ENCODE measurements at regions not wholly inside any gene's neighbourhood (a gene's known extent, or its start where the extent isn't known, plus 50 kb on each side); places are given as distances from the start of the nearest gene placed in this dataset.

DNA sequence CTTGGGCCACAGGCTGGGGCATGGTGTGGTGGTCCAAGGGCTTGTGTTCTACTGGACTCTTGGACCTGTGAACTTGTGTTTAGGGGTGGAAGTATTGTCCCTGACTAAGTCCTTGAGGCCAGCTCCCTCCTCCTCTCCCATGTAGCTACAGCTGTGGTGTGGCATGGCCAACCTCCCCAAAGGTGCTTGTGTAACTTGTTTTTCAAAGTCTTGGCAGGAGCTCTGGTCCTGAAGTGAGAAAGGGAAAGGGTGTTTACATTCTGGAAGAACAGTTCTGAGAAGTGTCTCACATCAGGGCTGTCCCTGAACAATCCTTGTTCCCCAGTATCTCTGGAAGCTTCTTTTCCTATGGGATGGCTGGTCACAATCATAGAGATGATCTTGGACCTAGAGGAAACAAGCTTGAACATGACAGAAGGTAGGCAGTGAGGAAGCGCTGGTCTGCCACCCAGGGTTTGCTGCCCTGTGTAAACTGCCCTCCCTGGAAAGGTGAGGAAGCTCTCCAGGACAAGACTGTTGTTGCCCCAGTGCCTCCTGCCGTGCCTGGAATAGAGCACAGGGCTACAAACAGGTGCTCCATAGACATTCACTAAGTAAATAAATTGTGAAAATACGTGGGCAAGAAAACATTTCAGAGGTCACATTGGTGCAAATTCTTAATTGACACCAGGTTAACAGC is 64.6 kb upstream of the KLF9 start:
- H3K4me3 ChIP-seq = no peak overlapping the region
- H3K27me3 ChIP-seq (replicated peaks) = no peaks in the 10 kb centered on the region
- peaks cover 39% of the 10 kb centered on the region for H3K4me1 ChIP-seq (replicated peaks)
- no peaks in the 10 kb centered on the region for H3K36me3 ChIP-seq
- no peak overlapping the region for H3K27ac ChIP-seq
- no peak for DNase-seq (ENCODE audit: low read depth in 1 of 2, low spot score in 2 of 2)
- no peaks in the 10 kb centered on the region for H3K9me3 ChIP-seq (replicated peaks)

DNA sequence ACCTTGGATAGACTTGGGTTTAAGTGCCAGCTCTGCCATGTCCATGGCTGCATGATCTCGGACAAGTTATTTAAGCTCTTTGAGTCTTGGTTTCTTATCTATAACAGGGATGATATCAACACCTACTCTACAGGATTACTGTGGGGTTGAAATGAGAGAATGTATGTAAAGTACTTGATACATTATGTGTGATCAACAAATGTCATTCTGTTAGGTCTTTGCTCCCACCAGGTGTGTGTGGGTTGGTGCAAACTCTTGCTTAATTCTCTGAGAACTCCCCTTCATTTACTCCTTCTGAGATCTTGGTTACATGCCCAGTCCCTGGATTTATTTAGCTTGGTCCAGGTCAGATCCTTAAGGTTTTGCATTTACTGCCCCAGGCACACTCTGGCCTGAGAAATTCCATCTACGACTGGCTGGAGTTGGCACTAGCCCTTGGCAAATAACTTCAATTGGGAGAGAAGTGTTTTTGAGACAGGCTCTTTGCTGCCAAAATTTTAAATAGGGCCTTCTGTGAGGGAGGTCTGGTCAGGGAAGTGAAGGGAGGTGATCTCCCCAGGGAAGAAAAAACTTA is 63.5 kb upstream of the KLF9 start:
- Histone ChIP-seq H3K4me3 (no peak overlapping the region), H3K27me3 (replicated peaks) (no peaks in the 10 kb centered on the region), H3K9me3 (replicated peaks) (no peaks in the 10 kb centered on the region), H3K36me3 (no peaks in the 10 kb centered on the region), H3K4me1 (replicated peaks) (peaks cover 39% of the 10 kb centered on the region), H3K27ac (no peak overlapping the region)
- DNase-seq (ENCODE audit: low read depth in 1 of 2, low spot score in 2 of 2) = no peak

DNA sequence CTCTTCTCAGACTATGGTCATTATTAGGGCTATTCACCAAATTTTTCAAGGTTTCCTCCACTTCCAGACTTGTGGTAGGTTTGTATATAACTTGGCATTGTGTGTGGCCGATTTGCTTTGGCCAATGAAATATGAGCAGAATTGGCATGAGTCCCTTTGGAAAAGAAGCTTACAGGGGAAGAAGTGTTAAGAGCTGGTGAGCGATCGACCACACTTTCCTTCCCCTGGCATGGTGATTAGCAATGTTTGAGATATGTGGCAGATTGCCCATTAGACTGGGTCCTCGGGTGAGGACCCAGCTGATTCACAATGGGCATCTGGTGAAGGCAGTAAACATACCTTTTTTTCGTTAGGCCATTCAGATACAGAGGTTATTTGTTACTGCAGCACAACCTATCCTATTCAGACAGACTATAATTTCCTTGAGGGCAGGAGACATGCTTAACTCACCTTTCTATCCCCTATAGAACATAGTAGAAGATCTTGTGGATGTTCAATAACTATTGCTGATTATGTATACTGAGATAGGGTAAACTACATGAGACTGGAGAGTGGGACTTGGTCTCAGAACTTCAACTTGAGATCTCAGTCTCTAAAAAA is 62.8 kb upstream of the KLF9 start:
- Histone ChIP-seq H3K27me3 (replicated peaks) (no peaks in the 10 kb centered on the region), H3K9me3 (replicated peaks) (no peaks in the 10 kb centered on the region), H3K4me1 (replicated peaks) (peaks cover 39% of the 10 kb centered on the region), H3K27ac (no peak overlapping the region), H3K36me3 (no peaks in the 10 kb centered on the region), H3K4me3 (no peak overlapping the region)
- DNase-seq (ENCODE audit: low read depth in 1 of 2, low spot score in 2 of 2) = peak in 1 of 2 experiments; percentile 65

DNA sequence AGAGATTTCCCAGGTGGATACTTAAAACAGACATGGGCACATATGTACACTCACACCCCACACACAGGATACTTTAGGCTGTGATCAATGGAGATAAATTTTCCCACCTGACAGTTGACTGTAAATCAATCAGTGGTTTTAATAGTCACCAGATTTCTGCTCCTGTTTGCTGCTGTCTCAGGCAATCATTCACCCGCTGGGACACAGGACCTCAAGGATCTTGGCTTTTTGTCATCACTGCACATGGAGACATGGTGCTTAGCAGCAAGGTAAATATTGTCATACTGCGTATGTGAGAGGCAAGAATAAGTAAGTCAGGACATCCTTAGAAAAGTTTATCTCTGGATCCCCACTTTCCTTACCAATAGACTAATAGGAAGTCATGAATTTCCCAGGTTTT is 60.8 kb upstream of the KLF9 start:
- no peaks in the 10 kb centered on the region for H3K36me3 ChIP-seq
- no peak for DNase-seq (ENCODE audit: low read depth in 1 of 2, low spot score in 2 of 2)

DNA sequence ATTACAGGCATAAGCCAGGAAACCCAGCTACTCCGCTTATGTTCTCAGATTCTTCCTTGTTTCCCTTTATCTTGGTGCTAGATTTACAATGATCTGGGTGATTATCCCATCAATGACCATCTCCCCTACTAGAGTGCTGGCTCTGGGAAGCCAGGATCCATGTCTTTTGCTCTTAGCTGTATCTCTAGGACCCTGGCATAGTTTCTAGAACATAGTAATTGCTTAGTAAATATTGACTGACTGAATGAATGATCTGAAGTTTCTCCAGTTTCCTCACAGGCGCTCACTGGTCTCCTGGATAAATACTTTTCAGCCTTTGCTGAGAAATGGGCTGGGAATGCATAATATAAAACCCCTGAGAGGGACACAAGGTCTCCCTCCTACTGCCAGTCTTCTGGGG is 60.0 kb upstream of the KLF9 start:
- no peaks in the 10 kb centered on the region for H3K27me3 ChIP-seq (replicated peaks)
- H3K9me3 ChIP-seq (replicated peaks) = no peaks in the 10 kb centered on the region
- DNase-seq (ENCODE audit: low read depth in 1 of 2, low spot score in 2 of 2) = no peak
- H3K36me3 ChIP-seq = no peaks in the 10 kb centered on the region
- peaks cover 19% of the 10 kb centered on the region for H3K4me1 ChIP-seq (replicated peaks)
- no peak overlapping the region for H3K27ac ChIP-seq
- H3K4me3 ChIP-seq = no peak overlapping the region

More for the DNA sequence above, 60.8 kb upstream of the KLF9 start:
- Histone ChIP-seq H3K9me3 (replicated peaks) (no peaks in the 10 kb centered on the region), H3K4me3 (no peak overlapping the region), H3K4me1 (replicated peaks) (peaks cover 27% of the 10 kb centered on the region), H3K27me3 (replicated peaks) (no peaks in the 10 kb centered on the region), H3K27ac (no peak overlapping the region)

DNA sequence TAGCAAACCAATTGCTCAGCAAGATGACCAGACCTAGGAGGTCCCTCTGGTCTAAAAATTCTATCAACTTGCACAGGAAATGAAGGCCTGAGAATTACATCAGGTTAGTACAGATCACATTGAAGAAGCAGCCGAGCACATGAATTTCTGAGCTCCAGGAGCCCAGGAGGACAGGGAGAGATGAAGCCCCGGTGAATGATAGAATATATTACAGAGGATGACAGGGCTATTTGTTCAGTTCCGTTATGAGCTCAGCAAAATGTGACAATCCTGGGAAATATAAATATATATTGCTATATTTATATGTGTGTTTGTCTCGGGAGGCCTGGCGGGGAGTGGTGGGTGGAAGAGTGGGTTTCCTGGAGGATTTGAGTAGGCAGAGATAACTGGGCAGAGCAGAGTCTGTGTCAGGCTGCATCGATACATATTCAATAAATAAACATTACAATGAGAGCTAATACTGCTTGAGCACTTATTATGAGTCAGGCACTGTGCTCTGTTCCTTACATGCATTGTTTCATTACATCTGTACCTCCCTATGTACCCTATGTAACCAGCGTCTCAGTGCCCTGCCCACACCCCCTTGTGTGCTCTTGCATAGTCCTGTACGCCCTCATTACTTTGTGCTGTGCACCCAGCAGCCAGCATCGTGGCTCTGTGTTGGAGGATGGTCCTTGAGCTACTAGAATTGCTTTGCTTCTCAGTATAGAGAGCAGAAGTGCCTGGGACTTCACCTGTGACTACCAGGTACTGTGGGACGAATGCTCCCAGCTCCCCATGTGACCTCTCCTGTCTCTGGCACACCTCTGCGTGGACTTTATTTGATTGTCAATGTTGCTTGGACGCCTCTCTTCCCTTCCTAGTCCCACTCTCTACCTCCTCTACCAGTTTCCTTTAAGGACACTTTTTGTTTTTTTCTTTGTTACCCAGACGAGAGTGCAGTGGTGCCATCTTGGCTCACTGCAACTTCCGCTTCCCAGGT is 58.1 kb upstream of the KLF9 start:
- DNase-seq (ENCODE audit: low read depth in 1 of 2, low spot score in 2 of 2) = no peak
- H3K9me3 ChIP-seq (replicated peaks) = no peaks in the 10 kb centered on the region
- no peak overlapping the region for H3K4me3 ChIP-seq
- no peak overlapping the region for H3K27ac ChIP-seq
- no peaks in the 10 kb centered on the region for H3K36me3 ChIP-seq
- H3K27me3 ChIP-seq (replicated peaks) = no peaks in the 10 kb centered on the region
- H3K4me1 ChIP-seq (replicated peaks) = peaks cover 11% of the 10 kb centered on the region

DNA sequence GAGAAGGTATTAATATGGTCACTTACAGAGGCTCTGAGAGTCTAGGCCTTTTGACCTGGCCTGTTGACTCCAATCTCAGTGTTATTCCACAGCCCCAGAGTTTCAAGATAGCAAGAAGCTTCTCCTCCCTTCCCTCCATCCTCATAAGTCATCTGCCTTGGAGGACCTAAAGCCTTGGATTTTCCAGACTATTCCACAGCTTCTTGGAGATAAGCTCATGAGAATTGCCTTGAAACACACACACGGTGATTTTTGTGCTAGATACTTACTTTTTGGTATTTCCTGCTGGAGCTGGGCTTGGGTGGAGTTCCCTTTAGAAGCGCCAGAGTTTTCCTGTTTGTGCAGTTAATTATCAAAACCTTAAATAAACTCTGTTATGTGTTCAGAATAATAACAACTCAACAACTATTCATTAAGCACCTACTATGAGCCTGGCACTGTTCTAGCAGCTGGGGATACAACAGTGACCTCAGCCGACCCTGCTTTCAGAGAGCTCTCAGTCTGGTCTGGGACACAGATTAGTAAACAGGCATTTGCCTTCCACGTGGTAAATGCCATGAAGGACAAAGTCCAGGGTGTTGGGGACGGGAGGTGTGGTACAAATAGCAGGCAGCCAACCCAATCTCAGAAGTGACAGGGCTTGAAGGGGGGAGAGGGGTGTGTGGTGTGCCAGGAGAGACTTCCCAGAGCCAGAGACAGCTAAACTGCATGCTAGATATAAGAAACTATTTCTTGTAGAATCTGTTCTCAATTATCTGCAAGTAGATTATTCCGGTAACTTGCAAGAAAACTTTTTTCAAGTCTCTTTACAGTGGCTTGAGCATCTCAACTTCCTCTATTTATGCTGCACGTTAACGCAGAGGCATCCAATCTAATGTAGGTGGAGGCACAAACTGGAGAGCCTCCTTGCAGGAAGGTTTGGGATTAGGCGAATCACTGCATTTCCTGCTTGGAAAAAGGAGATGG is 55.9 kb upstream of the KLF9 start:
- H3K27me3 ChIP-seq (replicated peaks) = no peaks in the 10 kb centered on the region
- no peak for DNase-seq (ENCODE audit: low read depth in 1 of 2, low spot score in 2 of 2)
- H3K36me3 ChIP-seq = no peaks in the 10 kb centered on the region
- no peak overlapping the region for H3K27ac ChIP-seq
- no peak overlapping the region for H3K4me3 ChIP-seq
- no peaks in the 10 kb centered on the region for H3K4me1 ChIP-seq (replicated peaks)
- H3K9me3 ChIP-seq (replicated peaks) = no peaks in the 10 kb centered on the region

DNA sequence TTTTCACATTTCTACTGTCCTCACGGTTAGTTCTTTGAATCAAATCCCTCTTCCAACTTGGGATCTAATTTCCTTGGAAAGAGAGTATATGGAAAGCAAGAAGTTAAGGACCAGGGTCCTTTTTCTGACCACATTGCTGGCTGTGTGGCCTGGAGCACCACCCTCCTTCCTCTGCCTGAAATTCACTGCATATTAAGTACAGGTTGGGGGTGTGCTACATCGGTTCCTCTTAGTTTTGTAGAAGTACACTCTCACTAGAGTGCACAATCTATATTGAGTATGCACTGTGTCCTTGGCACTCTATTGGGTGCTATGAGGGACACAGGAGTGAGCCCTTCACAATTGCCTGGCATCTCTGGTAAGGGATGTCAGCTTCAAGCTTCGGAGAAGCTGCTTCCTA is 53.8 kb upstream of the KLF9 start:
- Histone ChIP-seq H3K27ac (no peak overlapping the region), H3K9me3 (replicated peaks) (no peaks in the 10 kb centered on the region), H3K27me3 (replicated peaks) (no peaks in the 10 kb centered on the region)

DNA sequence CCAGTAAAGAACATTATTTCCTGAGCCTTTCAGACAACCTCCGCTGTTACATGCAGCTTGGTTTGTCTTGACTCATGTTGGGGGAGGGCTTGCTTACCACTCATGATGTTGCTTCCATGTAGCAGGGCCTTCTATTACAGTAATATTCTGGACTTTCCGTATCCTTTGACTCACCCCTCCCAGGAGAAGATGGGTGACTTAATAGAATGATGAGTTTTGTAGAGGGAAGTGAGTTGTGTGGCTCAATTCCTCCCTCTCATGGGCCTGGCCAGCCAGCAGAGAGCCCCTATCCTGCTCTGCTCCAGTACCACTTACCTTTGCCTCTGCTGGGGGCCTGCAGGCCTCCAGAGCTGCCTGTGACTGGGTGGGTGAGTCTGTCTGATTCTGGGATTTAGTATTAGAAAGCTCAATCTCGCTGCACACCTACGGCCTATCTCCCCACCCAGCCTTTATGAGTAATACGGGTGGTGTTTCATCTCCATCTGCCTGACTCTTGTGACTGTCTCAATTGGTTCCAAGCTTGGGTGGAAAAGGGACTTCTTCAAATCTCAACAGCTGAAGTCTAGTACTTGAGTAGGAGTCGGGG is 52.6 kb upstream of the KLF9 start:
- no peaks in the 10 kb centered on the region for H3K36me3 ChIP-seq
- no peaks in the 10 kb centered on the region for H3K4me1 ChIP-seq (replicated peaks)
- peak in 1 of 2 experiments; percentile 7 for DNase-seq (ENCODE audit: low read depth in 1 of 2, low spot score in 2 of 2)
- no peak overlapping the region for H3K4me3 ChIP-seq
- H3K27ac ChIP-seq = no peak overlapping the region
- no peaks in the 10 kb centered on the region for H3K27me3 ChIP-seq (replicated peaks)
- H3K9me3 ChIP-seq (replicated peaks) = no peaks in the 10 kb centered on the region

More for the DNA sequence above, 53.8 kb upstream of the KLF9 start:
- Histone ChIP-seq H3K4me1 (replicated peaks) (no peaks in the 10 kb centered on the region), H3K36me3 (no peaks in the 10 kb centered on the region), H3K4me3 (no peak overlapping the region)
- DNase-seq (ENCODE audit: low read depth in 1 of 2, low spot score in 2 of 2) = no peak

DNA sequence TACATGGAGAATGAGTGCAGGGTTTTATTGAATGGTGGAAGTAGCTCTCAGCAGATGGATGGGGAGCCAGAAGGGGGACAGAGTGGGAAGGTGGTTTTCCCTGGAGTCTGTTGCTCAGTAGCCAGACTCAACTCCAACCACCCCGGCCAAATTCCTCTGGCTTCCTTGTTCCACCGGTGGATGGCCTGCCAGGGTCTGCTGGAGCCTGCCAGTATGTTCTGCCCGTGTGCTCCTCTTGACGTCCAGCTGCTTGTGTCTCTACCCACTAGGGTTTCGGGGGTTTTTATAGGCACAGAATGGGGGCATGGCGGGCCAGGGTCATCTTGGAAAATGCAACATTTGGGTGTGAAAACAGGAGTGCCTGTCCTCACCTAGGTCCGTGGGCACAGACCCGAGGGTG is 51.4 kb upstream of the KLF9 start:
- Histone ChIP-seq H3K36me3 (no peaks in the 10 kb centered on the region), H3K27ac (no peak overlapping the region)

DNA sequence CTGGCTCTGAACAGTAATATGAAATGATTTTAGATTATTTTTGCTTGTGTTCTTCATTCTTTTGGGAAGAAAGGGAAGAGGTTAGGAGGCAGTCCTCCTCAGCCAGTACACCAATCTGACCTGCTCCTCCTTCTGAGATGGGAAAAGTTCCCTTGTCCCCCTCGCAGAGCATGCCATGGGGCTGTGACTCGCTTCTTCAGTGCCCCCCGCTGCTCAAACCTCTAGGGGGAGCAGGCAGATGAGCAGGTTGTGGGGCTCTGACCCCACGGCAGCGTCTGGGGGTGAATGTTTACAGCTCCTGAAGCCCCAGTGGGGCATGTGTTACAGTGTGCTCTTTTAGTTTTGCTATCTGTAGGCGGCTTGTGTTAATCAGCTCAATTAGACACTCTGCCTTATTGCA is 50.9 kb upstream of the KLF9 start:
- Histone ChIP-seq H3K36me3 (no peaks in the 10 kb centered on the region), H3K4me1 (replicated peaks) (no peaks in the 10 kb centered on the region), H3K4me3 (no peak overlapping the region), H3K9me3 (replicated peaks) (no peaks in the 10 kb centered on the region), H3K27ac (no peak overlapping the region), H3K27me3 (replicated peaks) (no peaks in the 10 kb centered on the region)
- DNase-seq (ENCODE audit: low read depth in 1 of 2, low spot score in 2 of 2) = no peak

More for the DNA sequence above, 51.4 kb upstream of the KLF9 start:
- Histone ChIP-seq H3K4me1 (replicated peaks) (no peaks in the 10 kb centered on the region), H3K4me3 (no peak overlapping the region), H3K27me3 (replicated peaks) (no peaks in the 10 kb centered on the region), H3K9me3 (replicated peaks) (no peaks in the 10 kb centered on the region)
- no peak for DNase-seq (ENCODE audit: low read depth in 1 of 2, low spot score in 2 of 2)
